ENCODE measurements at regions not wholly inside any gene's neighbourhood (a gene's known extent, or its start where the extent isn't known, plus 50 kb on each side); places are given as distances from the start of the nearest gene placed in this dataset.
"Not testable (repeated sequence)": the region's sequence is repeated elsewhere in the genome, so short reads cannot be mapped to it uniquely, and the experiment has no call there.

DNA sequence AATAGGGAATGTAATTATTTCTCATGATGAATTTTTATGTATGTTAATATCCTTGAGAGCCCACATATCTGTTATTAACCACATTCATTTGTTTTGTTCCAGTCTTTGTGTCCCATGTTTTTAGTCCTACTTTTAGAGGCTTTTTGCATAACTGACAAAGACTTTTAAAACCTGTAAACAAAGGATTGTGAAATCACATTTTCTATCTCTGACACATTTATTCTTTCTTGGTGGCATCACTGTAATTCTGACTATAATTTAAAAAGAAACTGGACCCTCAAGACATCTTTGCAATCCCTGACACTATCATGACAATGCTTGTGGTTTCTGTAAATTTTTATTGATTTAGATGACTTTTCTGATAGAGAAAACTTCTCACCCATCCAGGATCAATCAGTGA is 313.1 kb downstream of the SIPA1L2 start:
- H3K4me3 ChIP-seq (ENCODE audit: low read depth, low read length), result no peak overlapping the region
- DNase-seq (ENCODE audit: low read depth), result peak; percentile 15
- TF ChIP-seq, protein P1, sequence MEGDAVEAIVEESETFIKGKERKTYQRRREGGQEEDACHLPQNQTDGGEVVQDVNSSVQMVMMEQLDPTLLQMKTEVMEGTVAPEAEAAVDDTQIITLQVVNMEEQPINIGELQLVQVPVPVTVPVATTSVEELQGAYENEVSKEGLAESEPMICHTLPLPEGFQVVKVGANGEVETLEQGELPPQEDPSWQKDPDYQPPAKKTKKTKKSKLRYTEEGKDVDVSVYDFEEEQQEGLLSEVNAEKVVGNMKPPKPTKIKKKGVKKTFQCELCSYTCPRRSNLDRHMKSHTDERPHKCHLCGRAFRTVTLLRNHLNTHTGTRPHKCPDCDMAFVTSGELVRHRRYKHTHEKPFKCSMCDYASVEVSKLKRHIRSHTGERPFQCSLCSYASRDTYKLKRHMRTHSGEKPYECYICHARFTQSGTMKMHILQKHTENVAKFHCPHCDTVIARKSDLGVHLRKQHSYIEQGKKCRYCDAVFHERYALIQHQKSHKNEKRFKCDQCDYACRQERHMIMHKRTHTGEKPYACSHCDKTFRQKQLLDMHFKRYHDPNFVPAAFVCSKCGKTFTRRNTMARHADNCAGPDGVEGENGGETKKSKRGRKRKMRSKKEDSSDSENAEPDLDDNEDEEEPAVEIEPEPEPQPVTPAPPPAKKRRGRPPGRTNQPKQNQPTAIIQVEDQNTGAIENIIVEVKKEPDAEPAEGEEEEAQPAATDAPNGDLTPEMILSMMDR (conservative IDR thresholded peaks at IDR 0.05; ENCODE audit: low read depth, low read length), result no peak

DNA sequence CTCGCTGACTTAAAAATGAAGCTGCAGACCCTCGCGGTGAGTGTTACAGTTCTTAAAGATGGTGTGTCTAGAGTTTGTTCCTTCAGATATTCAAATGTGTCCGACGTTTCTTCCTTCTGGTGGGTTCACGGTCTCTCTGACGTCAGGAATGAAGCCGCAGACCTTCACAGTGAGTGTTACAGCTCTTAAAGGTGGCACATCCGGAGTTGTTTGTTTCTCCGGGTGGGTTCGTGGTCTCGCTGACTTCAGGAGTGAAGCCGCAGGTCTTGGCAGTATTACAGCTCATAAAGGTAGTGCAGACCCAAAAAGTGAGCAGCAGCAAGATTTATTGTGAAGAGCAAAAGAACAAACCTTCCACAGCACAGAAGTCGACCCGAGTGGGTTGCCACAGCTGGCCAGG is 316.1 kb downstream of the SIPA1L2 start:
- H3K4me3 ChIP-seq (ENCODE audit: low read depth, low read length); DNase-seq (ENCODE audit: low read depth): not testable (repeated sequence)

DNA sequence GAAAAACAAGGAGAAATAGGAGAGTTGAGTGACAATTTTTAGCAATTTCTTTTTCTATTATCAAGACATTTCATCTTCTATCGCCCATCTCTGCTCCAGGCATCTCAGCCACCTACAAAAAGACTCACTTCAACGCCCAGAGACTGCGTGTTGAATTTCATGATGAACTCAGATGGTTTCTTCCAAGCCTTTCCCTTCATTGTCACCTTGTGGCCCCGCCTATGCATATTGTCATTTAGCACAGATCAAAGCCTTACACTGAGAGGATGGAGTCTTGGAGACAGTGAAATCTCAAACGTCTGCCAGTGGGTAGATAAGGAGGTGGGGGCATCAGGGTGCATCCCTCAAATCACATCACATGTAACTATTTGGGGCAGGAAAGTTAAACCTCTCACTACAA is 319.4 kb downstream of the SIPA1L2 start:
- TF ChIP-seq, protein P1 (conservative IDR thresholded peaks at IDR 0.05; ENCODE audit: low read depth, low read length), result no peak
- H3K4me3 ChIP-seq (ENCODE audit: low read depth, low read length), result no peak overlapping the region
- no peak for DNase-seq (ENCODE audit: low read depth)

DNA sequence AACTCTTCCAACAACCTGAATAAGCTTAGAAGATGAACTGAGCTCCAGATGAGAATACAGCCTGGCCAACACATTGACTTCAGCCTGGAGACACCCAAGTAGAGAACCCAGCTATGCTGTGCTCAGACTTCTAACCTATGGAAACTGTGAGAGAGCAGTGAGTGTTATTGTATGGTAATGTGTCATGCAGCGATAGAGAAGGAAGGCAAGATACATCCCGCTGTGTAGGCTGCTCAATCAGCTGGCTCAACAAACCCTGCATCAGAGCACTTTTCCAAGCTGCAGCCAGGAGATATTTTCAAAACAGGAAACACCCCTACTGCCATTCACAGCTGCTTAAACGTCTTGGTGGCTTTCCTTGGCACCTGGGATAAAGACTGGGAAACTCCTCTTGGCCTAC is 321.3 kb downstream of the SIPA1L2 start:
- H3K4me3 ChIP-seq (ENCODE audit: low read depth, low read length), result no peak overlapping the region
- peak; percentile 21 for DNase-seq (ENCODE audit: low read depth)
- TF ChIP-seq, protein P1 (conservative IDR thresholded peaks at IDR 0.05; ENCODE audit: low read depth, low read length), result no peak

DNA sequence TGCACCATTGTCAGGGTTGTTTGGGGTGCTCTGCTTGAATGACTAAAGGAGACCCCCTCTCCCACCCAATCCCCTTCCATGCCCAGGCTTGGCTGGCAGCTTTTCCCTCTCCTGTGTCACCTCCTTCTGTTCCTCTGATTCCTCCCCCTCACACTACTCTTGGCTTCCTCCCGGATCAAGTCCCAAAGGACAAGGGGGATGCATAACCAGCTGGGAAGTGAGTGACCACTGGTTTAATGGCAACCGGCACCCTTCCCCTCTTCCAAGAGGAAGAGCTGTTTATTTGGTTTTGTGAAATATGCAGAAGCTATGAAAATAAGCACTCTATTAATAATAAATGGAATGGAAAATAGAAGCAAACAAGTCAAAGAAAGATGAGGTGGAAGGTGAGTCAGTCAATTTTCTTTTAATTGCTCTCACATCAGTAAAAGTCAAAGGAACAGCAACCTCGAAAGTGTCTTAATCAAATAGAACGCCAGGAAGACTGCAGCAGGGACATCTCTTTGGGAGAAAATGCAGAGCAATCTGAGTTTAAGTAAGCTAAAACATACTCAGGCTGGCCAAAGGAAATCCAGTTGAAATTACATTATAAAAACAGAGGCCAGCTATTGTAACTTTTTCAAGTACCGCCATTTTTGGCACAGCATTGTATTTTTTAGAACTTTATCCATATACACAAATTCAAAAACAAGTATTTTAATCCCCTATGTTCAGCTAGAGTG is 322.5 kb downstream of the SIPA1L2 start:
- no peak overlapping the region for H3K4me3 ChIP-seq (ENCODE audit: low read depth, low read length)
- no peak for DNase-seq (ENCODE audit: low read depth)
- TF ChIP-seq, protein P1 (conservative IDR thresholded peaks at IDR 0.05; ENCODE audit: low read depth, low read length), result no peak

DNA sequence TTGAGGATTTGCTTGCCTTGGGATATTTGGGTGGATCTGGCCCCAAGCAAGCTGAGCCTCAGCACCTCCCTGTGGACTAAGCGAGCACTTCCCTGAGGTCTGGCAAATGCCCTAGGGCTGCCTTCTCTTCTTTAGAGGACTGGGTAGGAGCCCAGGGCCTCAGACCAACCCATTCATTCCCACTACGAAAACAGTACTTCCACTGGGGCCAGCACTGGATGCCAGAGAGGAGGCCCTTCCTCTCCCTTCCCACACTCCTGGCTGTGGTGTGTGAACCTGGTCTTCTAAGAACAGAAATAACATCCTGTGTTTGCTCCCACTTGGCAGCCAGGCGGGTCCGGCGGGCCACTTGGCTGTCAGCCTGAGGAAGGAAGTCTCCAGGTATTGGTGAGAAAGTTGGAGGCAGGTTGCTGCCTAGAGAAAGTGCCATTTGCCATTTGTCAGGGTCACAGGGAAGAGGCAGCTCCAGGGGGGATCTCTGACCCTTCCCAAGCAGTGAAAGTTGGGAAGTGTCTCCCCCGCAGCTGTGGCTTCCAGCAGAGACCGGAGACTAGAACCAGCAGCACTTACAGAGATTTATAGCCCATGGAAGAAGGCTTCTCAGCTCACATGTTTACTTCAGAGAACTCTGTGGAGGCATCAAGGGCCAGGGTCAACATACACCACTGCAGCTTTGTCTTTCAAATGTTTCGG is 323.5 kb downstream of the SIPA1L2 start:
- TF ChIP-seq, protein P1 (conservative IDR thresholded peaks at IDR 0.05; ENCODE audit: low read depth, low read length), result peak; percentile 56
- DNase-seq (ENCODE audit: low read depth), result peak; percentile 42
- H3K4me3 ChIP-seq (ENCODE audit: low read depth, low read length), result no peak overlapping the region

DNA sequence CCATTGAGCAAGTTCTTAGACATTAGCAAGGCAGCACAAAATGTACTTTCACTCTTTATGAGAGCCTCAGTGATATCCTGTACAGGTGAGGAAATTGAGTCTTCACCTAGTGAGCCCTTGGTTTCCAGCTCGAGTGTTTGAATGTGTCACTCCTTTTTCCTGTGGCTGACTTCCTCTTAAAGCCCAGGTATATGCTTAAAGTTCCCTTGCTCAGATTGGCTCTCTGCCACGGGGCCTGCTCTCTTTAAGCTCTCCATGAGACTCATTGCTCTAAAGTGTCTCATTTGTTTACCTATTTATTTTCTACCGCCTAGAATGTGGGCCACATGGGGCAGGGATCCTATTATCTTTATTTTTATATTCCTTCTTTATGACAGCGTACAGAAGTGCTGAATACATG is 324.9 kb downstream of the SIPA1L2 start:
- TF ChIP-seq, protein P1 (conservative IDR thresholded peaks at IDR 0.05; ENCODE audit: low read depth, low read length), result no peak
- DNase-seq (ENCODE audit: low read depth), result no peak
- H3K4me3 ChIP-seq (ENCODE audit: low read depth, low read length), result no peak overlapping the region

All from choroid plexus epithelial cell (primary cell).